Tibial artery (tissue), 4 donors: ENCODE measurements at regions not wholly inside any gene's neighbourhood (a gene's known extent, or its start where the extent isn't known, plus 50 kb on each side); places are given as distances from the start of the nearest gene placed in this dataset.

Experiments used
- DNase-seq, 2 donors: peaks; one replicate each; pipeline ENCODE4 v3.0.0-alpha.2; 2019
- H3K27ac ChIP-seq, 2 donors: fragments of 200-600 bp; sonication (generic) in 1 of 2; 1 replicate in 1 of 2; 2 replicates in 1 of 2; pipeline ENCODE4 v1.5.1; 2018 to 2019; ENCODE audit warnings: mild to moderate bottlenecking in 1 of 2
- H3K27me3 ChIP-seq, 2 donors: fragments of 200-600 bp; sonication (generic) in 1 of 2; one replicate each; pipeline versions ENCODE4 v1.5.1 to v1.6.0; 2016 to 2019
- H3K36me3 ChIP-seq, 3 donors: fragments of 200-600 bp; sonication (generic) in 2 of 3; one replicate each; pipeline ENCODE4 v1.5.1; 2016 to 2019; ENCODE audit warnings: mild to moderate bottlenecking in 2 of 3
- H3K4me1 ChIP-seq, 4 donors: fragments of 200-600 bp; sonication (generic) in 2 of 4; 1 replicate in 3 of 4; 2 replicates in 1 of 4; pipeline ENCODE4 v1.5.1; 2016 to 2019
- H3K4me3 ChIP-seq, 2 donors: fragments of 200-600 bp; sonication (generic) in 1 of 2; 1 replicate in 1 of 2; 2 replicates in 1 of 2; pipeline ENCODE4 v1.5.1; 2018 to 2019; ENCODE audit warnings: mild to moderate bottlenecking in 2 of 2
- H3K9me3 ChIP-seq, 3 donors: fragments of 200-600 bp; sonication (generic) in 1 of 3; one replicate each; pipeline ENCODE4 v1.5.1; 2016 to 2019
- intact Hi-C: fragments of 100-400 bp; cut with DNase I; formaldehyde crosslinking; loops from one replicate; pipeline ENCODE4 v1.15.0; 2023; ENCODE audit warnings: low total_unique reads
- TF ChIP-seq, protein P1 (sequence below), 2 experiments: fragments of 200-600 bp in 1 of 2; fragments of 450-650 bp in 1 of 2; IDR thresholded peaks; one replicate each; pipeline ENCODE4 v1.5.1; 2017 to 2019; ENCODE audit warnings: antibody characterized with exemption in 2 of 2, mild to moderate bottlenecking in 1 of 2, moderate library complexity in 1 of 2

DNA sequence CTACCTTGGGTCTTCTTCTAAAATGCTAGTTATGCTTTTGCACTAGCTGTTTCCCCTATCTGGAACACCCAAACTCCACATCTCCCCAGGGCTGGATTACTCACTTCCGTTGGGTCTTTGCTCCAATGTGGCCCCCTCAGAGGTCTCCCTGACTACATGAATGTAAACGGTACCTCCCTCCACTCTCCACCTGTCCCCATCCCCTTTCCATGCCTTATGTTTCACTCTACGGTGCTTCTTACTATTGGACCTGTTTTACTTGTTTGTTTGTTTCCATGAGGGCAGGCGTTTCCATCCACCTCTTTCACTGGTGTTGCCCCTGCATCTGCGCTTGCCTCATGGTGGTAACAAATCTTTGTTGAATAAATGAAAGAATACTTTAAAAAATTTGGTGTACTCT is 256.4 kb downstream of the SNAPC1 start:
- no peaks in the 10 kb centered on the region for H3K36me3 ChIP-seq
- H3K27me3 ChIP-seq: no peaks in the 10 kb centered on the region
- H3K4me3 ChIP-seq: no peak overlapping the region
- no peak overlapping the region for H3K27ac ChIP-seq
- TF ChIP-seq, protein P1, sequence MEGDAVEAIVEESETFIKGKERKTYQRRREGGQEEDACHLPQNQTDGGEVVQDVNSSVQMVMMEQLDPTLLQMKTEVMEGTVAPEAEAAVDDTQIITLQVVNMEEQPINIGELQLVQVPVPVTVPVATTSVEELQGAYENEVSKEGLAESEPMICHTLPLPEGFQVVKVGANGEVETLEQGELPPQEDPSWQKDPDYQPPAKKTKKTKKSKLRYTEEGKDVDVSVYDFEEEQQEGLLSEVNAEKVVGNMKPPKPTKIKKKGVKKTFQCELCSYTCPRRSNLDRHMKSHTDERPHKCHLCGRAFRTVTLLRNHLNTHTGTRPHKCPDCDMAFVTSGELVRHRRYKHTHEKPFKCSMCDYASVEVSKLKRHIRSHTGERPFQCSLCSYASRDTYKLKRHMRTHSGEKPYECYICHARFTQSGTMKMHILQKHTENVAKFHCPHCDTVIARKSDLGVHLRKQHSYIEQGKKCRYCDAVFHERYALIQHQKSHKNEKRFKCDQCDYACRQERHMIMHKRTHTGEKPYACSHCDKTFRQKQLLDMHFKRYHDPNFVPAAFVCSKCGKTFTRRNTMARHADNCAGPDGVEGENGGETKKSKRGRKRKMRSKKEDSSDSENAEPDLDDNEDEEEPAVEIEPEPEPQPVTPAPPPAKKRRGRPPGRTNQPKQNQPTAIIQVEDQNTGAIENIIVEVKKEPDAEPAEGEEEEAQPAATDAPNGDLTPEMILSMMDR (IDR thresholded peaks at IDR 0.05): no peak
- H3K9me3 ChIP-seq: no peaks in the 10 kb centered on the region
- intact Hi-C loops: no loop called here
- DNase-seq: no peak
- no peaks in the 10 kb centered on the region for H3K4me1 ChIP-seq

DNA sequence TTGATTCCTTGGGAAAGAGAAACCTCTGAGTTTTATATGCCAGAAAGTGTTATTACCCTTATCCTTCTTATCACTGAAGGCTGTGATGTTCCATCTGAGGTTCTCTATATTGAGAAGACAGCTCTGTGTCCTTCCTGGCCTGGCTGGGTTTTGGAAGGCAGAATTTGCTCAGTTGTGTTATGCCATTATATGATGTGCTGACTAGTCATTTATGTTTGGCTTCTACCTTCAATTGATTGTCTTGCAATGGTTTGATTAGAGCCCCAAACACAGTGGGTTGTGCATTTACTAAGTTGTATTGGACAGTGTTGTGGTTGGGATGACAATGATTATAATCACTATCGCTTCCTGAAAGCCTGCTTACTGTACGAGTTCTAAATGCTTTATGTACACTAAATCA is 265.7 kb downstream of the SNAPC1 start:
- H3K4me3 ChIP-seq: no peak overlapping the region
- H3K9me3 ChIP-seq: no peaks in the 10 kb centered on the region
- H3K27me3 ChIP-seq: no peaks in the 10 kb centered on the region
- no peaks in the 10 kb centered on the region for H3K36me3 ChIP-seq
- DNase-seq: no peak
- TF ChIP-seq, protein P1 (IDR thresholded peaks at IDR 0.05): no peak
- intact Hi-C loops: no loop called here
- H3K27ac ChIP-seq: no peak overlapping the region
- no peaks in the 10 kb centered on the region for H3K4me1 ChIP-seq

DNA sequence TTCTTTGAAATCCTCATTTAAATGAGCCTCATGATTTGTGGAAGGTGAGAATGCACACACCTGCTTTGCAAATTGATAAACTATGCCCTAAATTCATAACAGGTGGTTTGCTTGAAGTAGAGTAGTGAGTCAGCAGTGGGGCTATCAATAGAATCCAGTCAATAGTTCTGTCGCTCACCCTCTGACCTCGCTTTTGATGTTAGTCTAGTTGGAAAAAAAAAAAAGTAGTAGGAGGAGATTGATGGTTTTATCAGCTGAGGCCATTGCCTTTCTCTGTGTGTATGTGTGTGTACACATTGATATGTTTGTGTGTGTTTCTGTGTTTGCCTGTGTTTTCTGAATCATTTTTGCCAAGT is 267.3 kb downstream of the SNAPC1 start:
- H3K4me3 ChIP-seq: no peak overlapping the region
- TF ChIP-seq, protein P1 (IDR thresholded peaks at IDR 0.05): no peak
- no peaks in the 10 kb centered on the region for H3K4me1 ChIP-seq
- intact Hi-C loops: no loop called here
- H3K36me3 ChIP-seq: no peaks in the 10 kb centered on the region
- no peak for DNase-seq
- no peaks in the 10 kb centered on the region for H3K9me3 ChIP-seq
- H3K27ac ChIP-seq: no peak overlapping the region
- H3K27me3 ChIP-seq: no peaks in the 10 kb centered on the region

DNA sequence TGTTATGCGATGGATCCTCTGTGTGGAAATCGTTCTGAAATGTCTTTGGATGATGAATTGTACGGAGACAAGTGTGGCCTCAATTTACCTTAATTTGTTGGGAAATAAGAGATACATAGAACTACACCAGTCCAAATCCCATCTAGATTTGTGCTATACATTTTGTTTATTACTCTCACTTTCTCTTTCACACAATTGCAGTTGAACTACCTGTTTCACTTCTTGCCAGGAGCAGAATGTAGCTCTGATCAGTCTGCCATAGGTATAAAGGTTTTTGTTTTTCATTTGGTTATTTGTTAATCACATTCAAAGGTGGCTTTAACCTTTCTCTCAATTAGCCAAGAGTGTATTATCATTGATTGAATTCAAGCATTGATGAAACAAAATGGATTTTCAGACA is 268.2 kb downstream of the SNAPC1 start:
- no peaks in the 10 kb centered on the region for H3K27me3 ChIP-seq
- no peaks in the 10 kb centered on the region for H3K36me3 ChIP-seq
- DNase-seq: no peak
- TF ChIP-seq, protein P1 (IDR thresholded peaks at IDR 0.05): no peak
- no peaks in the 10 kb centered on the region for H3K4me1 ChIP-seq
- H3K9me3 ChIP-seq: no peaks in the 10 kb centered on the region
- H3K27ac ChIP-seq: no peak overlapping the region
- intact Hi-C loops: no loop called here
- no peak overlapping the region for H3K4me3 ChIP-seq

DNA sequence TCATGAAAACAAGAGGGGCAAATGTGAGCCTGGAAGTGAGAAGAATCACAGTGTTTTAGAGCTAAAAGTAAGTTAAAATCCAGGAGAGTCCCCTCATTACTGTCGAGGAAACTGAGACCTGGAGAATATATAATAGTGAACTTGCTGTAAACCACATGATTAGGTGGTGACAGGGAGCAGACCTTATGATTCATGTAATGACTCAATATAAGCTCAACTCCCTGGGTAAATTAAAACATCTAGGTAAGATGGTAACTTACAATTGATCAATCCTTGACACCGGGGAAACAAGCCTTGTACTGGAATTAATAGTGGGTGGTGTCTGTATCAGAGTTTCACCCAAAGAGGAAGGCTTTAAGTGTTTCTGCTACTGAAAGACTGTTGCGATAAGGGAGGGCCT is 269.3 kb downstream of the SNAPC1 start:
- intact Hi-C loops: no loop called here
- TF ChIP-seq, protein P1 (IDR thresholded peaks at IDR 0.05): no peak
- no peak overlapping the region for H3K27ac ChIP-seq
- H3K36me3 ChIP-seq: no peaks in the 10 kb centered on the region
- no peaks in the 10 kb centered on the region for H3K4me1 ChIP-seq
- no peaks in the 10 kb centered on the region for H3K27me3 ChIP-seq
- no peak for DNase-seq
- no peaks in the 10 kb centered on the region for H3K9me3 ChIP-seq
- H3K4me3 ChIP-seq: no peak overlapping the region

DNA sequence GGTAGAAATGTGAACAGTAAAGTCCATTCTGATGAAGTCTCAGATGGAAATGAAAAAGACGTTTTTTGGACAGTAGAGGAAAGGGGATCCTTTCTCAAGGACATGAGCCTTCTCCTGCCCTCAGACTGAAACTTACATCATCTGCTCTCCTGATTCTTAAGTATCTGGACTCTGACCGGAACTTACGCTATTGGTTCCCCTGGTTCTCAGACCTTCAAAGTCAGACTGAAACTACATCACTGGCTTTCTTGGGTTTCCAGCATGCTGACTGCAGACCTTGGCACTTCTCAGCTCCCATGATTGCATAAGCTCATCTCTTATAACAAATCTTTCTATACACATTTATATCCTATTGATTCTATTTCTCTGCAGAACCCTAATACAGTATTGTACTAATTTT is 291.0 kb downstream of the SNAPC1 start:
- no peak overlapping the region for H3K4me3 ChIP-seq
- H3K27me3 ChIP-seq: no peaks in the 10 kb centered on the region
- peaks cover 0 to 6% (median 0%) of the 10 kb centered on the region in 3 donors for H3K9me3 ChIP-seq
- H3K27ac ChIP-seq: no peak overlapping the region
- no peaks in the 10 kb centered on the region for H3K36me3 ChIP-seq
- H3K4me1 ChIP-seq: no peaks in the 10 kb centered on the region
- TF ChIP-seq, protein P1 (IDR thresholded peaks at IDR 0.05): no peak
- no peak for DNase-seq
- intact Hi-C loops: no loop called here
